ENCODE measurements at regions not wholly inside any gene's neighbourhood (a gene's known extent, or its start where the extent isn't known, plus 50 kb on each side); places are given as distances from the start of the nearest gene placed in this dataset.
A peak's percentile ranks its signal among the peaks of the same experiment; 100 is the strongest.

DNA sequence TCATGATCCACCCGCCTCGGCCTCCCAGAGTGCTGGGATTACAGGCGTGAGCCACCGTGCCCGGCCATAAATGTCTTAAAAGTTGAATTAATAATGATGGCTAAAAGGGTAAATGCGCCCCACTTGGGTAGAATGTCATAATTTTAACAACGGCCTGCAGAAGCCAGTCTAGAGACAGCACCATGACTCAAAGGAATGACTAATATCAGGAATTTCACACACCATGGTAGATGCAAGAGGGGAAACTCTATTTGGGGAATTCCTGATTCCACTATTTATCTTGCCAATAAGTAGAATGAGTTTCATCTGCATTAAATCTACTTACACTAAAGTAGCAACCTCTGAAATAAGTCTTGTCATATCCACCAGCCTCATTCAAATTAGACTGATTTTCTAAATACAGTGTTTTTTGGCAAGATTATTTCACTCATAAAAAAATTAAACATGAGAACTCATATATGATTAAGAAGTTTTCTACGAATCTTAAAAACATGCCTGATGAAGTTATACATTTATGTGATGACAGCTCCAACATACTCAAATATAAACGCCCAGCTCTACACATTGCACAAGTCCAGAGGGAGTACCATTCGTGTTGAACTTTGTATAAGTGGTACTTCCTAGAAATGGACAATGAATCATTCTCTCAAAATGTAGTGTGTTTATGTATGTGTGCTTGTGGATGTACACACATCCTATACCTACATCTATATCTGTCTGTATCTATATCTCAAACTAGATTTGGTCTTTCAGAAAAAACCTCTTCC is 309.7 kb downstream of the IRS1 start:
- Histone ChIP-seq H4K8ac (ENCODE audit: low read length) (no peak overlapping the region), H3K4me2 (ENCODE audit: low read length, poor library complexity, severe bottlenecking) (no peak overlapping the region), H2BK15ac (ENCODE audit: low read depth, poor library complexity, severe bottlenecking) (no peak overlapping the region), H3K4me3 (ENCODE audit: insufficient read depth in 1 of 2, low read depth in 1 of 2, low read length in 2 of 2) (no peak overlapping the region), H2AFZ (ENCODE audit: low read depth, low read length) (no peak overlapping the region), H3K4ac (ENCODE audit: low read depth in 1 of 2, low read length in 2 of 2) (no peak overlapping the region), H3K36me3 (ENCODE audit: control insufficient read depth in 1 of 2, insufficient read depth in 2 of 2, low read depth in 1 of 2, low read length in 2 of 2) (no peaks in the 10 kb centered on the region), H4K91ac (ENCODE audit: low read length) (no peak overlapping the region), H3K4me1 (ENCODE audit: control insufficient read depth, insufficient read depth, low read depth, low read length) (no peaks in the 10 kb centered on the region), H3K14ac (ENCODE audit: low read length in 2 of 2) (no peak overlapping the region), H3K27ac (ENCODE audit: low read length, poor library complexity, severe bottlenecking) (no peak overlapping the region), H2AK5ac (ENCODE audit: low read length, severe bottlenecking) (no peak overlapping the region), H3K79me1 (replicated peaks; ENCODE audit: low read length, poor library complexity, severe bottlenecking) (no peaks in the 10 kb centered on the region), H3K23ac (ENCODE audit: low read length in 2 of 2) (no peak overlapping the region), H3K18ac (ENCODE audit: low read depth in 1 of 2, low read length in 2 of 2) (no peak overlapping the region), H2BK5ac (ENCODE audit: low read depth, low read length, poor library complexity, severe bottlenecking) (no peak overlapping the region), H3K9ac (ENCODE audit: low read length) (no peak overlapping the region), H2BK12ac (ENCODE audit: low read length in 2 of 2) (no peak overlapping the region), H3K27me3 (ENCODE audit: control insufficient read depth in 1 of 2, insufficient read depth in 1 of 2, low read length in 2 of 2) (no peaks in the 10 kb centered on the region), H2BK120ac (ENCODE audit: low read depth, low read length) (no peak overlapping the region), H3K9me3 (ENCODE audit: control insufficient read depth, low read length) (no peaks in the 10 kb centered on the region)
- DNase-seq = peak; percentile 90
- WGBS = 19% methylated on average over 7 of the region's 10 CpGs

DNA sequence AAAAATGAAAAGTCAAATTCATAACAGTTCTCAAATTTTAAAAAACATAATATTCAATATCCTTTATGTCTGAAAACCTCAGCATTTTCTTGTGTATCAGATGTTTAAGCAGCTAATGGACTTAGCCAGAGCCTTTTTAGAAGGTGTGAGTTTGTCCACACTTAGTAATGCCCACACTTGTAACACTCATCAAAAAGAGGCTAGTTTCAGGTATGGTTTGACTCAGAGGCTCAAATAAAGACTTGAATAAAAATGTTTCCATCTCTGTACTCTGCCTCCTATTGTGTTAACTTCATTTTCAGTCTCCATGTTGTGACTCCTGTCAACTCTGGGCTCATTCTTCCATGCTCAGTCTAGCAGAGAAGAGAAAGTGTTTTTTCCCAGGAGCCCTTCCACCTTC is 311.6 kb downstream of the IRS1 start:
- peak overlapping the region in 1 of 2 experiments; percentile 3 for H3K18ac ChIP-seq (ENCODE audit: low read depth in 1 of 2, low read length in 2 of 2)
- H3K4me1 ChIP-seq (ENCODE audit: control insufficient read depth, insufficient read depth, low read depth, low read length) = peaks cover 2% of the 10 kb centered on the region
- no peak overlapping the region for H3K23ac ChIP-seq (ENCODE audit: low read length in 2 of 2)
- H3K4me2 ChIP-seq (ENCODE audit: low read length, poor library complexity, severe bottlenecking) = no peak overlapping the region
- no peak for DNase-seq
- H3K79me1 ChIP-seq (replicated peaks; ENCODE audit: low read length, poor library complexity, severe bottlenecking) = no peaks in the 10 kb centered on the region
- H4K8ac ChIP-seq (ENCODE audit: low read length) = no peak overlapping the region
- no peak overlapping the region for H2BK15ac ChIP-seq (ENCODE audit: low read depth, poor library complexity, severe bottlenecking)
- no peak overlapping the region for H3K27ac ChIP-seq (ENCODE audit: low read length, poor library complexity, severe bottlenecking)
- H2AK5ac ChIP-seq (ENCODE audit: low read length, severe bottlenecking) = no peak overlapping the region
- no peak overlapping the region for H4K91ac ChIP-seq (ENCODE audit: low read length)
- H2AFZ ChIP-seq (ENCODE audit: low read depth, low read length) = no peak overlapping the region
- no peaks in the 10 kb centered on the region for H3K9me3 ChIP-seq (ENCODE audit: control insufficient read depth, low read length)
- no peak overlapping the region for H2BK5ac ChIP-seq (ENCODE audit: low read depth, low read length, poor library complexity, severe bottlenecking)
- no peaks in the 10 kb centered on the region for H3K36me3 ChIP-seq (ENCODE audit: control insufficient read depth in 1 of 2, insufficient read depth in 2 of 2, low read depth in 1 of 2, low read length in 2 of 2)
- no peak overlapping the region for H3K9ac ChIP-seq (ENCODE audit: low read length)
- H2BK120ac ChIP-seq (ENCODE audit: low read depth, low read length) = no peak overlapping the region
- H3K4ac ChIP-seq (ENCODE audit: low read depth in 1 of 2, low read length in 2 of 2) = no peak overlapping the region
- no peak overlapping the region for H2BK12ac ChIP-seq (ENCODE audit: low read length in 2 of 2)
- no peaks in the 10 kb centered on the region for H3K27me3 ChIP-seq (ENCODE audit: control insufficient read depth in 1 of 2, insufficient read depth in 1 of 2, low read length in 2 of 2)
- no peak overlapping the region for H3K14ac ChIP-seq (ENCODE audit: low read length in 2 of 2)
- no peak overlapping the region for H3K4me3 ChIP-seq (ENCODE audit: insufficient read depth in 1 of 2, low read depth in 1 of 2, low read length in 2 of 2)

DNA sequence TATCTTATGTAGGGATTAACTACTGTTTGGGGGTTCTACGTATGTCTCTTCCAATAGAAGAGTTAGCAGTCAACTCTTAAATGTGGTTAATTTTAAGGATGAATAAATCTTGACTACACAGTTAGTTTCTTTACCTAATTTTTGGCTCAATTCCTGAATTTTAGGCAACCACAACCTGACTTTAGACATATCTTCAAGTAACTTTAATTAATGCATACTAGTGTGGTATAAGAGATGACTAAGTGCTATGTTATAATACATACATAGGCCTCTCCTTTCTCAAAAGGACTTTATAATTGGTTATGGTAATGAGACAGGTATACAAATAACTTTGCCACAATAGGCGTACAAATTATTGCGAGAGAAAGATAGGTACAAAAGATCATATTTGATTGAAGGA is 312.0 kb downstream of the IRS1 start:
- no peak overlapping the region for H2AFZ ChIP-seq (ENCODE audit: low read depth, low read length)
- no peak overlapping the region for H3K27ac ChIP-seq (ENCODE audit: low read length, poor library complexity, severe bottlenecking)
- H3K4ac ChIP-seq (ENCODE audit: low read depth in 1 of 2, low read length in 2 of 2) = no peak overlapping the region
- DNase-seq = no peak
- H3K27me3 ChIP-seq (ENCODE audit: control insufficient read depth in 1 of 2, insufficient read depth in 1 of 2, low read length in 2 of 2) = no peaks in the 10 kb centered on the region
- H3K36me3 ChIP-seq (ENCODE audit: control insufficient read depth in 1 of 2, insufficient read depth in 2 of 2, low read depth in 1 of 2, low read length in 2 of 2) = no peaks in the 10 kb centered on the region
- H4K91ac ChIP-seq (ENCODE audit: low read length) = no peak overlapping the region
- no peak overlapping the region for H2BK12ac ChIP-seq (ENCODE audit: low read length in 2 of 2)
- no peak overlapping the region for H3K18ac ChIP-seq (ENCODE audit: low read depth in 1 of 2, low read length in 2 of 2)
- peaks cover 2% of the 10 kb centered on the region for H3K4me1 ChIP-seq (ENCODE audit: control insufficient read depth, insufficient read depth, low read depth, low read length)
- H2BK120ac ChIP-seq (ENCODE audit: low read depth, low read length) = no peak overlapping the region
- no CpG with 5 or more reads among the region's 3 CpGs for whole genome bisulfite sequencing
- H3K14ac ChIP-seq (ENCODE audit: low read length in 2 of 2) = no peak overlapping the region
- no peak overlapping the region for H4K8ac ChIP-seq (ENCODE audit: low read length)
- H2BK15ac ChIP-seq (ENCODE audit: low read depth, poor library complexity, severe bottlenecking) = no peak overlapping the region
- no peaks in the 10 kb centered on the region for H3K79me1 ChIP-seq (replicated peaks; ENCODE audit: low read length, poor library complexity, severe bottlenecking)
- H3K9me3 ChIP-seq (ENCODE audit: control insufficient read depth, low read length) = no peaks in the 10 kb centered on the region
- H2BK5ac ChIP-seq (ENCODE audit: low read depth, low read length, poor library complexity, severe bottlenecking) = no peak overlapping the region
- no peak overlapping the region for H3K4me3 ChIP-seq (ENCODE audit: insufficient read depth in 1 of 2, low read depth in 1 of 2, low read length in 2 of 2)
- H3K23ac ChIP-seq (ENCODE audit: low read length in 2 of 2) = no peak overlapping the region
- no peak overlapping the region for H3K9ac ChIP-seq (ENCODE audit: low read length)
- H2AK5ac ChIP-seq (ENCODE audit: low read length, severe bottlenecking) = no peak overlapping the region
- no peak overlapping the region for H3K4me2 ChIP-seq (ENCODE audit: low read length, poor library complexity, severe bottlenecking)

DNA sequence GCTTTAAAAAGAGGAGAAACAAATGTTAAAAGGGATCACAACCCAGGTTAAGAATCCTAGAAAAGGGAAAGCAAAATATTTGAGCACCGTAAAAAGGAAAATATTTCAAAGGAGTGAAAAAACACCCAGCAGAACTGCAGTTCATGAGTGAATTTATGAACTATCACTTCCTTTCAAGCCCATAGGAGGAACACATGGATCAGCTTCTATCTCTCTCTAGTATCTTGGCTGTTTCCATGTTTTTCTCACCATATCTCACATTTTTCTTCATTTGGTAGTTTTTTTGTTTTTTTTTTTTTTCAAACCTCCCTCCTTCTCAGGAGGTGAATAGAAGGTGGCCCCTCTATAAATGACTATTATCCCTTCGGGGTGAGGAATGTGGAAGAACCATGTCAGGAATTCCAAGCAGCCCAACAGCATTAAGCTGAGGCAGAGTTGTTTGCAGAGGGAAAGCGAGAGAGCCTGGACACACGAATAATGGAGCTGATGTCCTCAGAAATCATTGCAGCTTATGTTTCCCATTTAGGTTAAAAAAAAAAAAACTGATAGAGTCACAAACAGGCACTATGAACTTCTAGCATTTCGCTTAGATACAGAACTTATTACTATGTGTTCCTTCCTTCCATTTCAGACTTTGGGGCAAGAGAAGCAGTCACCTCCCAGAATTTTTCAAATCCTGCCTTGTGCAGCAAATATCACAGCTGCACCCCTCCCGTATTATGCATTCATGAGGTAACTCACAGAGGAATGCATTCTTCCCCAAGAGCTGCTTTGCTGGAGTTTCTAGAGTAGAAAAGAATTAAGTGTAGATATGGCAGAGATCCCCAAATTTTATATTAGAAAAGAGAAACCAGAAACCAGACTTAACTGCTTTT is 315.6 kb downstream of the IRS1 start:
- Histone ChIP-seq H2BK15ac (ENCODE audit: low read depth, poor library complexity, severe bottlenecking) (no peak overlapping the region), H3K23ac (ENCODE audit: low read length in 2 of 2) (no peak overlapping the region), H3K14ac (ENCODE audit: low read length in 2 of 2) (no peak overlapping the region), H2BK12ac (ENCODE audit: low read length in 2 of 2) (no peak overlapping the region), H3K18ac (ENCODE audit: low read depth in 1 of 2, low read length in 2 of 2) (no peak overlapping the region), H3K27me3 (ENCODE audit: control insufficient read depth in 1 of 2, insufficient read depth in 1 of 2, low read length in 2 of 2) (no peaks in the 10 kb centered on the region), H3K27ac (ENCODE audit: low read length, poor library complexity, severe bottlenecking) (peak overlapping the region; percentile 92), H3K79me1 (replicated peaks; ENCODE audit: low read length, poor library complexity, severe bottlenecking) (no peaks in the 10 kb centered on the region), H3K4me2 (ENCODE audit: low read length, poor library complexity, severe bottlenecking) (peak overlapping the region; percentile 47), H4K8ac (ENCODE audit: low read length) (no peak overlapping the region), H2BK120ac (ENCODE audit: low read depth, low read length) (no peak overlapping the region), H3K4ac (ENCODE audit: low read depth in 1 of 2, low read length in 2 of 2) (no peak overlapping the region), H2AFZ (ENCODE audit: low read depth, low read length) (no peak overlapping the region), H2AK5ac (ENCODE audit: low read length, severe bottlenecking) (no peak overlapping the region), H3K9ac (ENCODE audit: low read length) (peak overlapping the region; percentile 12), H2BK5ac (ENCODE audit: low read depth, low read length, poor library complexity, severe bottlenecking) (no peak overlapping the region), H3K36me3 (ENCODE audit: control insufficient read depth in 1 of 2, insufficient read depth in 2 of 2, low read depth in 1 of 2, low read length in 2 of 2) (no peaks in the 10 kb centered on the region), H4K91ac (ENCODE audit: low read length) (no peak overlapping the region), H3K4me1 (ENCODE audit: control insufficient read depth, insufficient read depth, low read depth, low read length) (peaks cover 4% of the 10 kb centered on the region), H3K9me3 (ENCODE audit: control insufficient read depth, low read length) (no peaks in the 10 kb centered on the region), H3K4me3 (ENCODE audit: insufficient read depth in 1 of 2, low read depth in 1 of 2, low read length in 2 of 2) (no peak overlapping the region)
- DNase-seq = peak; percentile 39
- WGBS = 7% methylated on average over 4 of the region's 6 CpGs

Measured in mesenchymal stem cell (in vitro differentiated cells and primary cell).